Right cardiac atrium (tissue), 5 donors: ENCODE measurements at regions not wholly inside any gene's neighbourhood (a gene's known extent, or its start where the extent isn't known, plus 50 kb on each side); places are given as distances from the start of the nearest gene placed in this dataset.
A peak's percentile ranks its signal among the peaks of the same experiment; 100 is the strongest.

Source experiments
- ATAC-seq, 2 donors: fragments of 200-7000 bp; cut with Tn5 transposase; one replicate each; pipeline versions ENCODE4 v1.8.0 to v1.9.1; 2020; ENCODE audit warnings: moderate library complexity in 2 of 2, mild to moderate bottlenecking in 1 of 2
- DNase-seq, 3 donors: peaks; one replicate each; pipeline ENCODE4 v3.0.0-alpha.2; 2020
- H3K27ac ChIP-seq: one replicate; pipeline ENCODE4 v1.5.1; 2013; ENCODE audit warnings: mild to moderate bottlenecking, low read length, control low read depth, moderate library complexity
- H3K27me3 ChIP-seq: one replicate; pipeline ENCODE4 v1.6.1; 2013; ENCODE audit not compliant: control insufficient read depth, insufficient read depth
- H3K4me1 ChIP-seq: one replicate; pipeline ENCODE4 v1.6.1; 2013; ENCODE audit warnings: low read length; ENCODE audit not compliant: control insufficient read depth, insufficient read depth
- H3K4me3 ChIP-seq: one replicate; pipeline ENCODE4 v1.5.1; 2013; ENCODE audit warnings: low read length, control low read depth
- H3K9me3 ChIP-seq: one replicate; pipeline ENCODE4 v1.6.1; 2013; ENCODE audit warnings: low read length; ENCODE audit not compliant: control insufficient read depth
- WGBS: extraction: QIAGEN DNeasy Blood & Tissue Kit; methylation state at CpG from one replicate; pipeline ENCODE4 v1.1.7; 2013; 5-methylcytosine and 5-hydroxymethylcytosine counted together
- intact Hi-C, 4 donors: fragments of 100-400 bp; cut with DNase I; formaldehyde crosslinking; loops; one replicate each; pipeline versions ENCODE4 v1.11.0 to v1.14.0; 2022 to 2023
- donor health status: healthy with polysubstance abuse.
- donor health status: DM: no; HTN: yes; CAD: no.
- donor health status: DM: no; HTN: no; CAD: no.
- donor health status: DM: no; HTN: yes; CAD: no; lungs with severe emphysema.
- donor health status: DM: yes; HTN: yes; CAD: no.

DNA sequence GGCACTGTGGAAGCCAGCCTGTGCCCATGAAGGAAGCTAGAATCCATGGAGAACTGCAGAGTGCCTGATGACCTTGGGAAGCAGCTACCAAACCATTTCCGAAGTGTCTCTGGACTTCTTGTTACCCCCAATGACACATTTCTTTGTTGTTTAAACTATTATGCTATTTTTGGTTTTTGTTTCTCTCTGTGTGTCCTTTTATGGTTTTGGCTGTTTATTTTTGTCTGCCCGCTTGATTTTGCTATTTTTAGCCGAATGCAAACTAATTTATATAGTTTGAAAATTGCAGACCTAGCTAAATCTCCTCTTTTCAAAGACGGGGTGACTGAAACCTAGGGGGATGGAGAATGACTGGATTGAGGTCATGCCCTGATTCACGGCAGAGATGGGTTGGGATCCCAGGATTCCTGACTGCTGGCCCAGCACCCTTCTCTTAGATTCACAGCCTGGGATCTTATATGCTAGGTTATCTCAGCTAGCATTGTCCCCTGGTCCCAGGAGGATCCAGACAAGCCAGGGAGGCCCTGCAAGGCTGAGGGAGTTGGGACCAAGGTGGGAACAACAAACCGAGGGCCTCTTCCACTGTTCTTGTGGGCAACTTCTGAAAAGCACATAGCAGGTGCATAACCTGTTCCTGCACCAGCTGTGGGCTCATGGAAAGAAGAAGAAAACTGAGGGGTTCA lies 116.3 kb upstream of the HAAO start:
- Histone ChIP-seq H3K4me1 (peaks cover 23% of the 10 kb centered on the region), H3K27ac (no peak overlapping the region), H3K27me3 (no peaks in the 10 kb centered on the region), H3K9me3 (no peaks in the 10 kb centered on the region), H3K4me3 (no peak overlapping the region)
- DNase-seq (no peak), ATAC-seq (no peak)
- intact Hi-C loops, result loop anchor here in 2 of 4 donors (5.0 kb wide), 1 partner anchor 41 kb away; no protein-coding TSS in a partner anchor
- 70% methylated on average over 6 of the region's 6 CpGs for WGBS

DNA sequence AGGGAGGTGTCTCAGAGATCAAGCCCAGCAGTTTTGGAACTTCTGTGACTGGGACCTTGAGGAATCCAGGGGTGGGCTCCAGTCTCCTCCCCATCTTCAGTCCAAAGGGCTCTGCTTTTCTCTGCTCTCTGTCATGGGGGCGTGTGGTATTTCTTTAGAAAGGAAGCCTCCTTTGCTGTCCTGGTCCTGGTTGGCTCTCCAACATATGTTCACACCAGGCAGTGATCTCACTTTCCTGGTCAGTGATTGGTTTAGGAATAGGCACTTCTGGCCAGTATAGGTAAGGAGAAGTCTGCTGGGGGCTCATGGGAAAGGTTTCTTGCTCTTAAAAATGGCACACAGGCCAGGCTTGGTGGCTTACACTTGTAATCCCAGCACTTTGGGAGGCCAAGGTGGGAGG lies 115.5 kb upstream of the HAAO start:
- Histone ChIP-seq H3K27me3 (no peaks in the 10 kb centered on the region), H3K27ac (peak overlapping the region; percentile 68), H3K4me1 (peaks cover 31% of the 10 kb centered on the region), H3K4me3 (no peak overlapping the region), H3K9me3 (no peaks in the 10 kb centered on the region)
- ATAC-seq (no peak), DNase-seq (no peak)
- WGBS, result 78% methylated on average over 1 of the region's 1 CpG
- intact Hi-C loops, result loop anchor here in 2 of 4 donors (5.0 kb wide), 1 partner anchor 41 kb away; no protein-coding TSS in a partner anchor

DNA sequence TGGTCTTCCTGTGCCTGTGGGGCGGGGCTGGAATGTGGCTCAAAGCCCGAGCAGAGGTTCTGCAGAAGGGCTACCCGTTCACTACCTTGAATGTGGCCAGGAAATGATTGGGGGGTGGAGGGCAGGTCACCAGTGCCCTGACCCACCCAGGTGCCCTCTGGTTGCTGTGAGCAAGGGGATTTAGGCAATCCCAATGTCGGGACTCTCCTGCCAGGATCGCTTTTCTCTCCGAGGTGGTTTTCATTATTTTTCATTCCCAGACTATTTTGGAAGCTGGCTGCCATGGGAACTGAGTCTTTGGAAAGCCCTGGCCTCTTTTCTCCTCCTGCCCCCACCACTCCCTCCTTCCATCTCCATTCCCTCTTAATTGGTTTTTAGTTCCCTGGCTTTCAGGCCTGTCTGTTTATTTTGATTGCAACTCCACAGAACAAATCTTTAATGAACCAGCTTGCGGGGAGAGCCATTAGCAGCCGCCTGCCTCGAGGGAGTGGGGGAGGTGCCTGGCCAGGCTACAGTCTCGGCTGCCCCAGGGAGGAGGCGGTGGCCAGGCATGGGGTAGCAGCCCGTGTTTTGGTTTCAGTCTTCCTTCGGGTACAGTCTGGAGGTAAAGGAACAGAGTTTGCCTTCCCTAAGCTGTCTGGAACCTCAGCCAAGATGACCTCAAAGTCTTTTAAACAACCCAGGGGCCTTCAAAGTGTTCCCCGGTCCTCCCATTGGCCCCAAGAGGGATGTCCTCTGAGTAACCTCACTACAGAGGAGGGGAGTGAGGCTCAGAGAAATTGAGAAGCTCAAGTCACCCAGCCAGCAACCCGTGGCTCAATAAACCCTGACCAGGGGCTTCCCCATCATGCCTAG lies 114.4 kb upstream of the HAAO start:
- intact Hi-C loops, result loop anchor here in 2 of 4 donors (5.0 kb wide), 1 partner anchor 39 kb away; no protein-coding TSS in a partner anchor
- Histone ChIP-seq H3K9me3 (no peaks in the 10 kb centered on the region), H3K27ac (peak overlapping the region; percentile 74), H3K4me3 (no peak overlapping the region), H3K27me3 (no peaks in the 10 kb centered on the region), H3K4me1 (peaks cover 31% of the 10 kb centered on the region)
- 31% methylated on average over 15 of the region's 15 CpGs for WGBS
- DNase-seq (peak; percentile 77 to 94 (median 93)), ATAC-seq (peak; percentile 72 to 88)

DNA sequence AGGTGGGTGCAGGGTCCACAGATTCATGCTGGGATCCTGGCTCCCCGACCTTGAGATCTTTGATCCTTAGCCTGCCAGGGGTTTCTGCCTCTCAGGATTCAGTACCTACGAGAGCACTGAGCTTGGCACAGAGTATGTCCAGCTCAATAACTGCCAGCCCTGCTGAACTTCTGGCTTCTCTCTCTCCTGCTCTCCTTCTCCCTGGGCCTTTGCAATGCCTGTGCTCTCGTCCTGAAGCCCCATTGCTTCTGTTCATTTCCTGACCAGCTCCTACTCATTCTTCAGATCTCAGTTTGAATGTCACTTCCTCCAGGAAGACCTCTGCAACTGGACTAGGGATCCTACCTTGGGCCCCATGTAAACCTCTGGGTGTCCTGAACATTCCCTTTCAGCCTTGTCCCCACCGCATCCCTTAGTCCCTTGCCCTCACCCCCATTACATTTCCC lies 113.8 kb upstream of the HAAO start:
- Histone ChIP-seq H3K9me3 (no peaks in the 10 kb centered on the region), H3K27ac (peak overlapping the region; percentile 74), H3K27me3 (no peaks in the 10 kb centered on the region), H3K4me3 (no peak overlapping the region), H3K4me1 (peaks cover 31% of the 10 kb centered on the region)
- intact Hi-C loops, result loop anchor here in 2 of 4 donors (5.0 kb wide), 1 partner anchor 39 kb away; no protein-coding TSS in a partner anchor
- no peak for ATAC-seq
- 46% methylated on average over 4 of the region's 4 CpGs for WGBS
- peak in 1 of 3 donors; percentile 41 for DNase-seq

DNA sequence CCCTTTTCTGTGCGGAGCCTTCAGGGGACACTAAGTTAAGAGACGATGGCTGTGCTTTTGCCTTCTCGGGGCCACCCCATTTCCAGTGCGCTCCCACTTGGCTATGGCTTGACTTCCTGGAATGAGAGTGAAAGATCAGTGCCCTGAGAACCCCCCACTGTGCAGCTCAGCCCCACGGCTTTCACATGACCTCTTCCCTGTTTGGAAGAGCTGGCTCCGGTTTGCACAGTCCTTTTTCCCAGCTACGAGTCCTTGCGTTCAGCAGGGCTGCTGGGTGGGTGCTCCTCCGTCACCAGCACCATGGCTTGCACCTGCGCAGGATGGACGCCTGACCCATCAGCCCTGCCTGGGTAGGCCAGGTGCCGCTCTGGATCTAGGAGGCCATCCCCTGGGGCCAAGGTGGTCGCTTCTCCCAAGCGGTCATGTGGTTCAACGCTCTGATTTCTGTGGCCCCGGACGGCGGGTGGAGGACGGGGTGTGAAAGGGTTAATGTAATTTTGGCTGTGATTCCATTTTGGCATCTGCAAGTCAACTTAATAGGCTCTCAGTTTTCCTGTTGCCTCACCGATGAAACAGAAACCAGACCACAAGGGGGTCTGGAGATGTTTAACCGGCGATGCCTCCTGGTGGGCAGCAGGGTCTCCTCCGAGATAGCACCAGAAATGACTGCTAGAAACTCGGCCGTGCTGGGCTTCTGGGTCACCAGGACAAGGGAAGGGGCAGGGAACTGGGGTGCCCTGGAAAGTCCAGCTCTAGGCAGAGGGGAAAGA lies 113.1 kb upstream of the HAAO start:
- 38% methylated on average over 25 of the region's 25 CpGs for WGBS
- Histone ChIP-seq H3K27me3 (no peaks in the 10 kb centered on the region), H3K9me3 (no peaks in the 10 kb centered on the region), H3K4me1 (peaks cover 27% of the 10 kb centered on the region), H3K4me3 (no peak overlapping the region), H3K27ac (peak overlapping the region; percentile 74)
- ATAC-seq, result peak in 1 of 2 donors; percentile 8
- intact Hi-C loops, result loop anchor here in 2 of 4 donors (5.0 kb wide), 1 partner anchor 38 kb away; no protein-coding TSS in a partner anchor
- peak in 1 of 3 donors; percentile 77 for DNase-seq

DNA sequence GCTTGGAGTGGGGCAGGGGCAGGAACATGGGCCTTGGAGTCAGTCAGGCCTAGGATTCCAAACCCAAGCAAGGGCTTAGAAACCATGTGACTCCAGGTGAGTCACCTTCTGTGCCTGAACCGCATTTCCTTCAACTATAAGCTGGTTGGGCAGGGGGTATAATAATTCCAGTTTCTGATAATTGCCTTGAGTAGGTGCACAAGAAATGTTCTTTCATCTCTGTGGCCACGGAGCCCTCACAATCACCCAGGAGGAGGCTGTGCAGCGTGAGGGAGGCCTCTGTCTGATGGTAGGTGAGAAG lies 112.1 kb upstream of the HAAO start:
- Histone ChIP-seq H3K4me1 (peaks cover 25% of the 10 kb centered on the region), H3K27me3 (no peaks in the 10 kb centered on the region), H3K9me3 (no peaks in the 10 kb centered on the region), H3K27ac (peak overlapping the region; percentile 29), H3K4me3 (no peak overlapping the region)
- DNase-seq (no peak), ATAC-seq (no peak)
- intact Hi-C loops, result no loop called here
- WGBS, result 89% methylated on average over 3 of the region's 3 CpGs

DNA sequence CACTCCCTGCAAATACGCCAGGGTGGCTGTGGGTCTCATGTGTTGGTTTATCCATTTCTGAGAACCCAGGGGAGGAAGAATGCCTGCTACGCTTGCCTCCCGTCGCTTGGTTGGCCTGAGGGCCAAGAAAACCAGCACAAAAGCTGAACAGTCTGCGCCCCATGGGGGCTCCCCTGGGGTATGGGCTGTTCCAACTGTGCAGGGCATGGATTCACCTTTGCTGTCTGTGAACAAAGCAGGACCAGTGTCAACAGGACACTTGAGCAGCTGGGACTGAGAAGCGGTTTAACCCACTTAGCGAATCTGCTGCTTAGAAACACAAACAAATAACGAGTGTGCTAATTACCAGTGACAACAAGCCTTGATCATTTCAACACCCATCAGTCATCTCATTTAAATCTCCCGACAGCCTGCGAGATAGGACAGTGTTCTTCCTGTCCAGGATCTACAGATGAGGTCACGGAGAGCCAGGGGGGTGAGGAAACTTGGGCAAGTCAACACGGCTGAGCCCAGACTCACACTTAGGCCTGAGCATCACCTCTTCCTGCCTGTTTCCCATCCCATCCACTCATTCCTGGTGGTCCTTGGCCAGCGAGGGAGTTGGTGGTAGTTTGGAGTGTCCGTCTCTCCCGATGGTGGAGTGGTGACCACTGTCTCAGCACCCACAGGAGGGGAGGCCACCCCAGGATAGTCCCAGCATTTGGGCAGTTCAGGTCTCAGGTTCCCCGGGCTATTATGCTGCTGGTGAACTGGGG lies 111.6 kb upstream of the HAAO start:
- WGBS, result 37% methylated on average over 16 of the region's 16 CpGs
- peak; percentile 65 to 80 for ATAC-seq
- Histone ChIP-seq H3K4me1 (peaks cover 25% of the 10 kb centered on the region), H3K27ac (peak overlapping the region; percentile 46), H3K9me3 (no peaks in the 10 kb centered on the region), H3K27me3 (no peaks in the 10 kb centered on the region), H3K4me3 (no peak overlapping the region)
- peak in 2 of 3 donors; percentile 57 to 76 for DNase-seq
- intact Hi-C loops, result no loop called here

DNA sequence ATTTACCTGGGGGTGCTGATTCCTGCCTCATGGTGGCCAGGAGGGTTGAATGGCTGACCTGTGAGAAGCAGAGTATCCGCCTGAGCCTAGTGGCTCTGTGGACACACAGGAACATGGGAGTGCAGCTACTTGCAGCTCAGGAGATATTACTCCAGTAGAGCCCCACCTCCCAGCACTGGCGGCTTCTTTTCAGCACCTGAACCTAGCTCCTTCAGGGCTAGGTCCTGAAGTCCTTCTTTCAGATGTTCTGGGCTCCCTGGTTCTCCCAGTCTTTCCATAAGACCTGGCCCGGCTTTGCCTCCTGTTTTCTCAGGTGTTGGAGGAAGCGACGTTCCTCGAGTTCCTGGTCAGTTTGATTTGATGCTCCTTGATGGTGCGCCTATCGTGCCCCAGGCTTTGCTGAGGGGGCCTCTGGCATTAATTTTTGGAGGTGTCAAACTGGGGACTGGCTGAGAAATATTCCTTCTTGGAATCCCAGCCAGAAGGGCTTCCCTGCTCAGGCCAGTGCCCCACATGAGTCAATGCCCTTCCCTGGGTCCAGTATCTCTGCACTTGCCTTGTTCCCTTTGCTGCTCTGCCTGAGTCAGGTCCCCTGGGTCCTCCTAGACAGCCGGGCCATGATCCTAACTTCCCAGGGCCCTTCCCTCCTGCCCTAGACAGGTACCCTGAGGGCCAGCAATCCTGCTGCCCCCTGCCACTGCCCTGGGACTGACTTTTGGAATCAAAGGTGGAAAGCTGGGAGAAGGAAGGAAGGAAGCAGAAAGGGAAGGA lies 110.7 kb upstream of the HAAO start:
- peak overlapping the region; percentile 46 for H3K27ac ChIP-seq
- WGBS, result 82% methylated on average over 9 of the region's 9 CpGs
- no peak for DNase-seq
- H3K4me3 ChIP-seq, result no peak overlapping the region
- peak in 1 of 2 donors; percentile 12 for ATAC-seq
- no peaks in the 10 kb centered on the region for H3K27me3 ChIP-seq
- intact Hi-C loops, result no loop called here
- H3K4me1 ChIP-seq, result peaks cover 22% of the 10 kb centered on the region
- H3K9me3 ChIP-seq, result no peaks in the 10 kb centered on the region

DNA sequence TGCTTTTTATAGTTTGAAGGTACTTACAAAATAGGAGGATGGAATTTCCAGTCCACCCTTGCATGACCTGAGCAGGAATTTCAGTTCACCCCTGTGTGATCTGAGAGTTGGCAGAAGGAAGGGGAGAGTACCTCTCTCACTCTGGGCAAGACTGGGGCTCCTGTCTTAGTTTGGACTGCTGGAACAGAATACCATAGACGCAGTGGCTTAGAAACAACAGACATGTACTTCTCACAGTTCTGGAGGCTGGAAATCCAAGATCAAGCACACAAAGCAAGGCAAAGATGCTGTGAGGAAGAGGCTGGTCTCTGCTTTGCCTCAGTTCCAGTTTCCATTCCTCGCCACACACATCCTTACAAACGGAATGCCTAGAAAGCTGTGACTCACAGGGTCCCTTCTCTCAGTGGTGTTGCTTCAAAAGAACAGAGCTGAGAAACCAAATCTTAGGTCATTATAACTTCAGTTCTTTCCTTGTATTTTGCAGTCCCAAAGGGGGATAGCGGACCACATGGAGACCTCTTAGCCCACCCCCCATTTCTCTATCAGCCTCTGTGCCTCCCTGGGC lies 108.8 kb upstream of the HAAO start:
- peaks cover 17% of the 10 kb centered on the region for H3K4me1 ChIP-seq
- H3K27me3 ChIP-seq, result no peaks in the 10 kb centered on the region
- 70% methylated on average over 4 of the region's 4 CpGs for WGBS
- DNase-seq (no peak), ATAC-seq (no peak)
- H3K9me3 ChIP-seq, result no peaks in the 10 kb centered on the region
- H3K4me3 ChIP-seq, result no peak overlapping the region
- H3K27ac ChIP-seq, result no peak overlapping the region
- intact Hi-C loops, result no loop called here
